ENCODE measurements at regions not wholly inside any gene's neighbourhood (a gene's known extent, or its start where the extent isn't known, plus 50 kb on each side); places are given as distances from the start of the nearest gene placed in this dataset.

DNA sequence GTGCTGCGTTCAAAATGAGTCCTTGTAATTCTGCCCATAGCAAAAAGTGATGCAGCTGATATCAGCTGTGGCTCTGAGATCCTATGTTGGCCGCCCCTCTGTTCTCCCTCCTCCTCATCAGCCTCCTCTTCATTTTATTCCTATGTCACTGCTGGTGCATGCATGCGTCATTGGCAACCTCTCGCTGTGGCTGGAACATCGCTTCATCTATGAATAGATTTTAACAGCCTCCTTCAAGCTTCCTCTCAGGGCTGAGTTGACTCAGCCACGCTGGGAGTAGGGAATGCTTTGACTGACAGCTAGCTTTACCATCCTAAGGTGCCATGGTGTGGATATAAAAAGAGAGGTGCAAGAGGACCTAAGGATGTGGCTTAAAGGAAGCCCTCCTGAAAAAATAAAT, 303.5 kb downstream of the PLK2 start:
- DNase-seq (ENCODE audit: low read depth in 2 of 2): no peak

DNA sequence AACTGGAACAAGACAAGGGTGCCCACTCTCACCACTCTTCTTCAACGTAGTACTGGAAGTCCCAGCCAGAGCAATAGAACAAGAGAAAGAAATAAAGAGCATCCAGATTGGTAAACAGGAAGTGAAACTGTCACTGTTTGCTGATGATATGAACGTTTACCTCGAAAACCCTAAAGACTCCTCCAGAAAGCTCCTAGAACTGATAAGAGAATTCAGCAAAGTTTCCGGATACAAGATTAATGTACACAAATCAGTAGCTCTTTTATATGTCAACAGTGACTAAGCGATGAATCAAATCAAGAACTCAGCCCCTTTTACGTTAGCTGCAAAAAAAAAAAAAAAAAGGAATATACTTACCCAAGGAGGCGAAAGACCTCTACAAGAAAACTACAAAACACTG, 306.6 kb downstream of the PLK2 start:
- no peak for DNase-seq (ENCODE audit: low read depth in 2 of 2)

DNA sequence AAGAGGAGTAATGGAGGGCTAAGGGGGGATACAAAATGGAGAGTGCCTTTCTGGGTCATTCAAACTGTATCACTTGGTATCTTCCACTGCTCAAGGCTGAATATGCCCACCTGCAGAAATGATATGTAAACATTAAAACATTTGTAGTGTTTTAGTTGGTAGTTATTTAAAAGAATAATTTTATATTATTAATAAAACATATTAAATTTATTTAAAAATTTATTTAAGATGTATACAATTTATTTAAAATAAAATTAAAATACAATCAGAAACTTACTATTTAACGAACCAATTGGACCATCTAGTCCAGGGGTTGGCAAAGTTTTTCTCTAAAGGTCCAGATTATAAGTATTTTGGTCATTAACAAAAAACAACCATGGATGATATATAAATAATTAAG, 308.5 kb downstream of the PLK2 start:
- DNase-seq (ENCODE audit: low read depth in 2 of 2): no peak

DNA sequence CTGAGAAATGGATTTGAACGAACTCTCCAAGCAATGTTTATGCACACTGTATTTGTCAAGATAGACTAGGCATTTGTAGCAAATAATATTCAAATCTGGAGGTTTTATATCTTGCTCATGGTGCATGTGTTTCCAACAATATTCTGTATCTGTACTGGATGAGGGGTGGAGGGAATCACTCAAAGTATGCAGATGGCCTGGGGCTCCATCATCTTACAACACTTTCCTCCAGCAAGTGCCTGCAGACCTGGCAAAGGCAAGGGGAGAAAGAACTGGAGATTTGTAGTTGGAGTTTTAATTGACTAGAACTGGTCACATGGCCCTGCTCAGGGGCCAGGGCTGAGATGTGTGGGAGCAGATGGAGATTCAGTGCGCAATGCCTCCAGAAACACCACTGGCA, 309.0 kb downstream of the PLK2 start:
- no peak for DNase-seq (ENCODE audit: low read depth in 2 of 2)

DNA sequence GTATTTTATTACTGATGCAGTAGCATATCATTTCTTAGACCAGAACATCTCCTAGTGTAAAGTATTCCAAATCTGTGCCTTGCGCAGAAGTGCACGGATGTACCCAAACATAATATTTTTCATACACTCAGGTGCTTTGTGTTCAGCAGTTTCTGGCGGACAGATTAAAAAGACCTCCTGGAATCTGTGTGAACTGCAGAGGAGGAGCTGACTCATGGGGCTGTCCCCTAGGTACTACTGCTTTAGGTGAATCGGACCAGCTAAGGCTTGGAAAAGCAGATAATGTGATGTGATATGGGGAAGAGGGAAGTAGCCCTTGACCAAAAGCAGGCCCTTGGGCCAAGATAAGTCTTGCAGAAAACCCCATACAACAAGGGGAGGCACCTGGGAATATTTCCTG, 310.1 kb downstream of the PLK2 start:
- DNase-seq (ENCODE audit: low read depth in 2 of 2): no peak

DNA sequence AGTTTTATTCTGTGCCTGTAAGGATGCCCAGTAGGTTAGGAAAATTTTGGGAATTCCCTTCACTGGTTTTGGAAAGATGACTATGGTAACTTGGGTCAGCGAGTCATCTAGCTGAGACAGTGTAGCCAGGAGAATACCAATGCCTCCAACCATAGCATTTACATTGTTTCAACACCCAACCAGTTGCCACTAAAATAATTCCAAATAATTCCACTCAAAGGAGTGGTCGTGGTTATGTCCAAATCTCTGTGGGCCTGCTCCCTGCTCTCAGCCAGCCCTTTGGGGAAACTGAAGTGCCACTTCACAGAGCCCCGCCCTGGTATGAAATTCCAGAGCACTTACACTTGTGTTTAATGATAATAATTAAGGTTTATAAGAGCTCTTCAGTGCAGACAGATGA, 310.5 kb downstream of the PLK2 start:
- DNase-seq (ENCODE audit: low read depth in 2 of 2): no peak

DNA sequence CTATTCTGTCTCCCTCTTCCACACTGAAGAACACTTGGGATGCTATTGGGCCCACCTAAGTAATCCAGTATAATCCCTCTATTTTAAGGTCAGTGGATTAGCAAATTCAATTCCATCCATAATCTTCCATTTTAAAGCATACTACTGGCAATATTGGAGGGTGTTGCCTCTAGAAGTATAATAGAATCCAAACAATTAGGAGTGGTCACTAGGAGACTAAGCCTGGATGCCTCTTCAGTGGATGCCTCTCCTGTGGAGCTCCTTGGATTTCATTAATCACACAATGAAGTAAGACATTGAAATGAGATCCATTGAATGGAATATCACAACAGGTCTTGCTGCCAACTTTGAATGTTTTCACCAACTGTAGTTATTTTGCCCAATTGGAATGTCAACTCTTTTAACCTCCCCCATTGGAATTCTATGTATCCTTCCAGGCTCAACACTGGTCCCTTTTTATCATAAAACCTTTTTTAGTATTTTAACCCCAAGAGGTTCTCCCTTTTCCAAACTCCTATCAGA, 311.6 kb downstream of the PLK2 start:
- DNase-seq (ENCODE audit: low read depth in 2 of 2): no peak

DNA sequence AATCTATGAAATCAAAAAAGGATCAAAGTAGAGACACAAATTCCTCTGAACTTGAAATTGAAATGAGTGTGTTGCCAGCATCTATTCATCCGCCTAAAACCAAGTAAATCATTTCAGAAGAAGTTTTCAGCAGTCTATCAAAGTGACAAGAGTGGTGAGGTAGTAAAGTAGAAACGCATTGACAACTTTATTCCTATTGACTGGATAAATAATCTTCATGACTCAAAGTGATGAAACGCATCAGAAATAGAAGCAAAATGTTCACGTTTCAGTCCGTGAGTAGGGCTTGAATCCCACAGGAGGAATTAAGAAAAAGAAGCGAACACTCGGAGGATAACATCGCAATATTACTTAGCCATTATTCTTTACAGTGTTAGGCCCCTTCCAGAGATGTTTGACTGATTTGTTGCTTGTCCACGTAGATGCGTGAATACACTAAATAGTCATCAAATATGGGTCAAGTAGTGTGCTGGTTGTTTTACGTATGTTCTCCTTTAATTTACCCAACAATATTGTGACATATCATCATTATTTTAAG, 314.4 kb downstream of the PLK2 start:
- no peak for DNase-seq (ENCODE audit: low read depth in 2 of 2)

DNA sequence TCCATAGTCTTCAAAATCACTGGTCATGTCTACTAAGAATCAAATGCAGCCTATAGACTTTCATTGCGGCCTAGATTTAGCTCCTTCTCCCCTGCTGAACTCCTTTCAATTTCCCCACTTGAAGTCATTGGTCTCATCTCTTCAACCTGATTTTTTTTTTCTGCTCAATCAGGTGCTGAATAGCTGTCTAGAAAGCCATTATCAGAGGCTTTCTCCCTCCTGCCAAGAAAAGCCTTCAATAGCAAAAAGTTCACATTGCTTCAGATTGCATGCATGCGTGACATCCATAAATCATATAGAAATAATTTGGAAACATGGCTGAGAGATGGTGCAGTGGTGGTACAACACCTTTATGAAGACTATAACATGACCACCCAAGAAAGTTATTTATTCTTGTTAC, 316.2 kb downstream of the PLK2 start:
- no peak for DNase-seq (ENCODE audit: low read depth in 2 of 2)

DNA sequence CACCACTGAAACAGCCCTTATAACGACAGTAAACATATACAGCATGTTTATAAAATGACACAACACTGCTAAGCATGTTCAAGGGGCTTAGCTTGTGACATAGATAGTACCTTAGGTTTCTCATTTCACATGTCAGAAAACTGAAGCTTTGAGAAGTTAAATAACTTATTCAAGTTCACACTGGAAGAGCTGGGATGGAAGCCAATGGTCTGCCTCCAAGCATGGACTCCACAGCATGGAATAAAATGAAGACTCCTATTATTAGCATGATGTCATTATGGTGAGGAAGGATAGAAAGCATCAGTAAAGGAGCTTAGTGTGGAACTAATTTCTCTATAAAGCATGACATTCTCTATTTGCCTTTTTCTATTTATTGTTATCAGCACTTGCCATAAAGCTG, 316.7 kb downstream of the PLK2 start:
- DNase-seq (ENCODE audit: low read depth in 2 of 2): no peak

DNA sequence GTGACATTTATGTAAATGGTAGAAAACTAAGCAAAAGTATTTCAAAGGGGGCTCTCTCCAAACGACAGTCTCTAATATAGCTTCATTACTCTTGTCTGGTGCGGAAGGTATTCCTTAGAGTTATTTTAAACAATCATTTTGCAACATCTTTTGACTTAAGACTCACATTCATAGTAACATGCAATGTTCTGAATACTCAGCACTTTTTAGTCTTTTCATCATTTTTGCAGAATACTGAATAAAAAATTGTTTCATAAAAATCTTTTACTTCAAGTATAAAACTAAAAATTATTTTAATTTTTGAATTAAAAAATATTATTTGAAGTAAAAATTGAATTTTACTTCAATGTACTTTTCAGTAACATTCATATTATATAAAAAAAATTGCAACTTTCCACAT, 321.1 kb downstream of the PLK2 start:
- DNase-seq (ENCODE audit: low read depth in 2 of 2): no peak

DNA sequence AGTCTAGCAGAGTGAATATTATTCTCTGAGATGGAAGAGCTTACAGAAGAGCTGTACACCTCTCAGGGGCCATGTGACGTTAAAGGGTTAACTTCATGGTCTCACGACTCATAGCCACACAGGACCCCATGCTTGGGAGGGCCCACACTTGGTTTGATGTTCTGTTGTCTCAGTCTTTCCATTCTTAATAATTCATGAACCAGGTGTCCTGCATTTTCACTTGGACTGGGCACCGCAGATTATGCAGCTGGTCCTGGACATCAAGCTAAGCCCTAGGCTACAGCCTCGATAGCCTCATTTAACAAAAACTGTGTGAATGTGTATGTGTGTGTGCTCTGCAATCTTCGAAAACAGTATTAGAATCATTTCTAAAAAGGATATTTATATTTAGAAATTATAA, 323.5 kb downstream of the PLK2 start:
- no peak for DNase-seq (ENCODE audit: low read depth in 2 of 2)

DNA sequence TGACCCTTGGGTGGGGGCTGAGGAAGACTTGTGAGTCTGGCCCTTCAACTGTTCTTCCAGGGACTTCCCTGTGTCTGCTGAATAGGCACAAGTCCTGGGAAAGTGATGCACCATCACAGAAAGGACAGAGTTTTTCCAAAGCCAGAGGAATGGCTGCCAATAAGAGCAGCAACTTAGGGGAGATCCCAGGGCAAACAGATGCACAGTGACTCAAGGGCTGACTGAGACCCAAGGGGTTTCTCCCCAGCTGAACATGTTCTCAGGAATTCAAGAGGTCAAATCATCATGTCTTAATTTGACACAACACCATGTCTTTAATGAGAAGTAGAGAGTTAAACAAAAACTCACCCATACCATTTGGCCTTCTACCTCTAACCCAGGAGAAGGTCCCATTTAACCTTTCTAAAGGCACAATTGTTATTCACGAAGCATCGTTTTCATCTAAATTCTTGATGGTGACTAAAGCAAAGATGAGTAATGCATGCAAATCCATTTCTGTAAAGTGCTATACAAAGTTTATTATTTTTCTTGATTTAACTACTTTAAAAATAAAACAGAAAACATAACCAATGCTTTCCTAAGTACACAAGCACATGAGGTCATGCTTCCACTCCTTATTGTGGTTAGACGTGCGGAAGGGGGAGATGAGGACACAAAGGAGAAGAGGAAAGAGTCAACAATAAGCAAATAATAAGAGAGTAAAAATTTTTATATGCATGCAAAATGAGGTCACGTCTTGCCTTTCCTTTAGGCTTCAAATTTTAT, 324.1 kb downstream of the PLK2 start:
- DNase-seq (ENCODE audit: low read depth in 2 of 2): peak in 1 of 2 donors; percentile 19

DNA sequence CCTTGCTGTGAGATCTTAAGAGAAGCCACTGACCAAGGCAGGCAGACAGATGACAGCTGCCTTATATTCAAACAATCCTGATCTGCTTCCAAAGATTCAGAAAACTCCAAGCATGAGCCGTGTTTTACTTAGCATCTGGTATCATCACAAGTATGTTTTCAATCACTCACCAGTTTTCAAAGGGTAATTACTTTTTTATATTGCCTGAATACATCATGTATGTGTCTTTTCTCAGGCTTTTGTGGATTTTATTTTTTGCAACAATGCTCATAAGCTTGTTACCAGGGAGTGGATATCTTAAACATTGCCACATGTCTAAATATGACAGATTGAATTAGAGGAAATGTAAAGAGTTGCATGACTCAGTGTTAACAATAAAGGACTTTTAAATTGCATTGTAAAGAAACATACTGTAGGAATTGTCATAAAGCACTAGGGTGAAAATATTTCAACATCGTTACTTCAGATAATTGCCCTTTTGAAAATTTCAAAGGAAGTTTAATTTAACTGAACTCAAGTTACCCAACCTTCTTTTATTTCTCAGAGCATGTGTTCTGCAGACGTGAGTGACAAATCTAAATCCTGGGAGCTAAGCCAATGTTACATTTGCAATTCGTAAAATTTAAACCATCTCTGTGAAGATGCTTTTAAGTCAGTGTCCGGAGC, 326.1 kb downstream of the PLK2 start:
- peak in 1 of 2 donors; percentile 64 for DNase-seq (ENCODE audit: low read depth in 2 of 2)

DNA sequence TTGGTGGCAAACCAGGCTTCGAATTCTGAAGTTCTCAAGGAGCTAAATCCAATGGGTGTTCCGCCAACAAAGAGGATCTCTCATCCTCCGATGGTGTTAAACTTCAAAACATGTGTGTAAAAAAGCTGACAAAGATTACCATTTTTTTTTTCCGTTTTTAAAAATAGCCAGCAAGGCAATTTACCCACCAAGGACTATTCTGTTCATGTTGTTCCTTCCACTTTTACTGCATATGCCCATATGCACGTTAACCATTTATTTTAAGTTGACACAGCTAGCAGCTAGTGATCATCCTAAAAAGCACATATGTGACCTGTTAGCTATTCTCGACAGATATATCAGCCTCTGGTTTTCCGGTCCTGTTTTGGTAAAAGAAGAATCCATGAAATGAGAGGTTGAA, 326.7 kb downstream of the PLK2 start:
- no peak for DNase-seq (ENCODE audit: low read depth in 2 of 2)

DNA sequence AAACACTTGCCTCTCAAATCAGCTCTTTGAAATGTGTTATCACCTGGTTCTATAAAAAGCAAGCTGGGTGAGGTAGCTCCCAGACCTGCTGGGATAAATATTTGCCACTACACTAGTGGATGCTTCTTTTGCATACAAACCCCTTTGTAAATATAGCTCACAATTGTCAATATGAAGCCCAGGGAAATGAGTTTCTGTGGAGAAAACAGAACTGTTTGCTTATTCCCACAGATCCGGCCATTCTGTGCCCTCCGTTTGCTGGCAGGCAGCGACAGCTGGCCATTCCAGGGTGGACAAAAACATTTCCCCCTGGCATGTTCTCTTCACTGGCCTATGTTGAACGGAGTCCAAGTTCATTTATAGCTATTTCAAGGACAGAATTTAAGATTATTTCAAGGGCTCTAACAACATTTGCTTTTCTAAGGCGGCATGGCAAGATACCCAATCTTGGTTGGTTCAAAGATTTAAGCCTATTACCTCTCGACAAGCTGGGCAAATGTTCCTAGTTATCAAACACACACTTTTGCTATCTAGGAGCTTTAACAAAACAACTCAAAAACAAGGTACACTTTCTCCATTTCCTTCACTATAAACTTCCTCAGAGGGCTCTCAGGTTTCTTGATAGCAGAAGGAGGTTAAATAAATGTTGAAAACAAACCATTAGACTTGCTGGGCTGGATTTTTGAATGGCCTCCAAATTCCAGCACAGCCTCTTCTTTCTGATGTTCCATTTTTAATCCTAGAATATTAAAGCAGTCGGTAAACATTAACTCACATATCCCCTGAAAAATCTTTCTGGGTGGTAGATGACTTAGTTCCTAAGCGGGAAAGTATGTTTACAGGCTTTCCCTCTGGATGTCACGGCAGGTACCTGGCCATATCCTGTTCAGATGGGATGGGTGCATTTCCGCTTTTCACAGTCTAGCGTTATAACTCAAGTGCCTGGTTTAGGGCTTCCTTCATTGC, 332.3 kb downstream of the PLK2 start:
- DNase-seq (ENCODE audit: low read depth in 2 of 2): peak in 1 of 2 donors; percentile 71

DNA sequence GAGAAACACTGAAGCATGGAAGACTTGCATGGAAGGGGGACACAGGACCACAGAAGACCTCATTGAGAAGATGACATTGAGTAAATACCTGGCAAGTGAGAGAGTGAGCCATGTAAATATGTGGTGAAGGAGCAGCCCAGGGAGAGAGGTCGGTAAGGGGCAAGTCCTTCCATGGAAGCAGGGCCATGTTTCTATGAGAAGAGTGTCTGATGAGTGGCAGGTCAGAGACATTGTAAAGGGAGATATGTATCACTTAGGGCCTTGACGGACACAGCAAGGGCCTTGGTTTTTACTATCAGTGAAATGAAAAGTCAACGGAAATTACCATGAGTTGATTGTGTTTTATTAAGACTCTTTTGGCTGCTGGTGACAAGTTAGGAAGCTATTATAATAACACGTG, 336.4 kb downstream of the PLK2 start:
- DNase-seq (ENCODE audit: low read depth in 2 of 2): no peak

DNA sequence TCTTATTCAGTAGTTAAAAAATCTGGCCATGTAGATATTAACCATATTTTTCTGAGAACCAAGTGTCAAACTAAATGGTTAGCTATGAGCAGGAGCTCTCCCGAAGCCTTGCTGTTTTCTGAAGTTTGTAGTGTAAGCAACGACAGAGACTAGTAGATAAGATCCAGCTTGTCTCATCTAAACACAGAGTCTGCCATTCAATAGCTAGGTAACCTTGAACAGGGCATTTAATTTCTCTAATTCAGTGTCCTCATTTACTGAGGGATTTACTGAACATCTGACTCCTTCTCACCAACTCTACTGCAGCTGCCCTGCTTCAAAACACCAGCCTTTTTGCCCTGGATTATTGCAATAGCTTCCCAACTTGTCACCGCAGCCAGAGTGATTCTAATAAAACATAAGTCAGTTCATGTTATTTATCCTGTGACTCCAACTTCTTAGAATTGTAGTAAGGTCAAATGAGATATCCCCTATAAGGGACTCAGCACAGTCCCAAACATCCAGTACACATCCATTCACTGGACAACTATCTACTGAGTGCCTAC, 337.0 kb downstream of the PLK2 start:
- DNase-seq (ENCODE audit: low read depth in 2 of 2): no peak

DNA sequence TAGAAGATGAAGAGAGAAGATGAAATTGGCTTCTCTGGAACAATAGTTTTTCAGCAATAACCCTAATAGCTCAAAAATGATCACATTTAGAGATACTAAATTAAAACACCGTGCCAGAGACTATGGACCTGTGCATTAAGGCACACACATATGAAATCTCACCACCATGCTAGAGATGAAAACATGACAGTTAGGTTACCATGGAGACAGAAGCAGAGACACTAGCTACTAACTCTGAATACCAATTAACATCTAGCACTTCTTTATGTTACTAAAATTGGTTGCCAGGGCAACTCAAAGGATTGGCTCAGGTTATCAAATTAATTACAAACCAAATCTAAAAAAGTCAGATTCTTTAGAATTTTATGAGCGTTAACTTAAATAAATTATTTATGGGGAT, 337.7 kb downstream of the PLK2 start:
- DNase-seq (ENCODE audit: low read depth in 2 of 2): no peak

DNA sequence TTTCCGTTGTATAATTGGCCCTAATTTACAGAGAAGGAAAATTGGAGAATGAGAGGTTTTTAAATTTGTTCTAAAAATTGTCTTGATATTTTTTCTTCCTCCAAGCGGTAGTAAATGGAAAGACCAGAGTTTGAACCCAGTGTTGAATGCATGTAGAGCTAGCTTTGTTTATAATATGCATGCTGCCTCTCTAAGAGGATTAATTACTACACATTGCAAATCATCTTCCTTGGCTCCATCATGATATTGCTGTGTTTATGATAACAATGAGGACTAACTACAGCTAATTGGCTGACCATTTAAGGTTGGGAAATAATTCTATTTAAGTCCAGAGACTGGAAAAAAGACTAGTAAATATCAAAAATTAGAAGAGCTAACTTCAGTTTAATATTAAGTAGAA, 338.5 kb downstream of the PLK2 start:
- no peak for DNase-seq (ENCODE audit: low read depth in 2 of 2)

DNA sequence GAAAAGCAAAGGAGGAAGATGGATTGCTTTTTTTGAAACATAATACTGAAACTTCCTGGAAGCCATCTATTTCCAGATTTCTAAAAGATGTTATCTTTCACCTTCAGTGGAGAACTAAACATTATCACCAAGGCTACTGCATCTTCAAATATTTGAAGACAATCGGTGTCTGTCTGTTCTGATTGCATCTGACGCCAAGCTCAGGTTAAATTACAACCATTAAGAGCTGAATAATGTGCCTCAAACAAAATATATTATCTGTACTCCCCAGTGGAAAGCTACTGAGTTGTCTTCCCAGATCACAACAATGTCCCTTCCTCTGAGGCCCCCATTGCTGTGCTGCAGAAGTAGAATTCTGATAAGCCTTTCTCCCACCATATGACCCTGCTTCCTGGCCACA, 342.3 kb downstream of the PLK2 start:
- DNase-seq (ENCODE audit: low read depth in 2 of 2): no peak
